OCI-LY3 (cell line): ENCODE measurements at regions not wholly inside any gene's neighbourhood (a gene's known extent, or its start where the extent isn't known, plus 50 kb on each side); places are given as distances from the start of the nearest gene placed in this dataset.

Experiments used
- H2AFZ ChIP-seq: fragments of 200-600, 300-600 bp; shearing (Covaris generic); 2 replicates; pipeline ENCODE4 v1.6.0; 2014; ENCODE audit warnings: antibody characterized with exemption, low read depth, low read length
- H3K27ac ChIP-seq: fragments of 200-600, 300-600 bp; sonication (generic); 2 replicates; pipeline ENCODE4 v1.5.1; 2014; ENCODE audit warnings: mild to moderate bottlenecking, low read length, moderate library complexity, mixed read lengths
- H3K27me3 ChIP-seq: fragments of 200-600, 300-600 bp; sonication (generic); 2 replicates; pipeline ENCODE4 v1.6.1; 2014; ENCODE audit warnings: low read depth, low read length, mixed read lengths
- H3K36me3 ChIP-seq: fragments of 200-600, 300-600 bp; sonication (generic); replicated peaks from 2 replicates; pipeline ENCODE3; 2014; ENCODE audit warnings: low read depth, low read length, mixed read lengths
- H3K4me1 ChIP-seq: fragments of 300-600, 200-600 bp; sonication (generic); 2 replicates; pipeline ENCODE4 v1.6.1; 2014; ENCODE audit warnings: low read length, mixed read lengths
- H3K4me2 ChIP-seq: fragments of 200-600, 300-600 bp; sonication (generic); 2 replicates; pipeline ENCODE4 v1.6.1; 2014; ENCODE audit warnings: low read length, mixed read lengths
- H3K4me3 ChIP-seq: fragments of 300-600, 200-600 bp; sonication (generic); 2 replicates; pipeline ENCODE4 v1.5.1; 2014; ENCODE audit warnings: antibody characterized with exemption, mild to moderate bottlenecking, low read length, moderate library complexity
- H3K79me2 ChIP-seq: fragments of 300-600, 200-600 bp; shearing (Covaris generic); 2 replicates; pipeline ENCODE4 v1.6.1; 2014; ENCODE audit warnings: mild to moderate bottlenecking, low read length, mixed read lengths
- H3K9ac ChIP-seq: fragments of 300-600, 200-600 bp; shearing (Covaris generic); 2 replicates; pipeline ENCODE4 v1.6.0; 2014; ENCODE audit warnings: mild to moderate bottlenecking, low read length, moderate library complexity
- H3K9me3 ChIP-seq: fragments of 200-600, 300-600 bp; shearing (Covaris generic); 2 replicates; pipeline ENCODE4 v1.6.1; 2014; ENCODE audit warnings: low read length, mixed read lengths; ENCODE audit not compliant: insufficient read depth
- H4K20me1 ChIP-seq: fragments of 200-600, 300-600 bp; sonication (generic); 2 replicates; pipeline ENCODE4 v1.6.1; 2016; ENCODE audit warnings: low read length, mixed read lengths; ENCODE audit not compliant: insufficient read depth
- EZH2phosphoT487 ChIP-seq: fragments of 200-600 bp; shearing (Covaris generic); IDR thresholded peaks from 2 replicates; pipeline ENCODE4 v1.6.1; 2018; ENCODE audit warnings: antibody characterized with exemption, mixed run types, low read depth
- TF ChIP-seq, protein P1 (sequence below): fragments of 200-600, 300-600 bp; sonication (generic); IDR thresholded peaks from 2 replicates; pipeline ENCODE4 v1.5.1; 2014; ENCODE audit warnings: antibody characterized with exemption, low read length, low read depth

DNA sequence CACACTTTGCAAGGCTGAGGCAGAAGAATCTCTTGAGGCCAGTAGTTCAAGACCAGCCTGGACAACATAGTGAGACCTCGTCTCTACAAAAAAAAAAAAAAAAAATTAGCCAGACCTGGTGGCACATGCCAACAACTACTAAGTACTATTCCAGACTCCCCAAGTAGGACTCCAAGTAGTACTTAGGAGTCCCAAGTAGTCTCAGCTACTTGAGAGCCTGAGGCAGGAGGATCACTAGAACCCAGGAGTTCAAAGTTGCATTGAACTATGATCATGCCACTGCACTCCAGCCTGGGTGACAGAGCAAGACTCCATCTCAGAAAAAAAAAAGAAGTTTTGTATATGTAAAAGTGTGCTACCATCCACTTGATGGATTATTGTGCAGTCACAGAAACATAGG lies 486.6 kb downstream of the SOX2 start:
- Histone ChIP-seq H3K4me3 (no peak overlapping the region), H3K27me3 (no peaks in the 10 kb centered on the region), H3K79me2 (no peaks in the 10 kb centered on the region), H4K20me1 (no peaks in the 10 kb centered on the region), H3K4me2 (no peak overlapping the region), H3K9me3 (no peaks in the 10 kb centered on the region), H3K36me3 (no peaks in the 10 kb centered on the region), H2AFZ (no peak overlapping the region), H3K9ac (no peak overlapping the region), H3K4me1 (peaks cover 8% of the 10 kb centered on the region), H3K27ac (no peak overlapping the region)
- TF ChIP-seq, protein P1, sequence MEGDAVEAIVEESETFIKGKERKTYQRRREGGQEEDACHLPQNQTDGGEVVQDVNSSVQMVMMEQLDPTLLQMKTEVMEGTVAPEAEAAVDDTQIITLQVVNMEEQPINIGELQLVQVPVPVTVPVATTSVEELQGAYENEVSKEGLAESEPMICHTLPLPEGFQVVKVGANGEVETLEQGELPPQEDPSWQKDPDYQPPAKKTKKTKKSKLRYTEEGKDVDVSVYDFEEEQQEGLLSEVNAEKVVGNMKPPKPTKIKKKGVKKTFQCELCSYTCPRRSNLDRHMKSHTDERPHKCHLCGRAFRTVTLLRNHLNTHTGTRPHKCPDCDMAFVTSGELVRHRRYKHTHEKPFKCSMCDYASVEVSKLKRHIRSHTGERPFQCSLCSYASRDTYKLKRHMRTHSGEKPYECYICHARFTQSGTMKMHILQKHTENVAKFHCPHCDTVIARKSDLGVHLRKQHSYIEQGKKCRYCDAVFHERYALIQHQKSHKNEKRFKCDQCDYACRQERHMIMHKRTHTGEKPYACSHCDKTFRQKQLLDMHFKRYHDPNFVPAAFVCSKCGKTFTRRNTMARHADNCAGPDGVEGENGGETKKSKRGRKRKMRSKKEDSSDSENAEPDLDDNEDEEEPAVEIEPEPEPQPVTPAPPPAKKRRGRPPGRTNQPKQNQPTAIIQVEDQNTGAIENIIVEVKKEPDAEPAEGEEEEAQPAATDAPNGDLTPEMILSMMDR = no peak
- TF ChIP-seq EZH2phosphoT487 = no peak

DNA sequence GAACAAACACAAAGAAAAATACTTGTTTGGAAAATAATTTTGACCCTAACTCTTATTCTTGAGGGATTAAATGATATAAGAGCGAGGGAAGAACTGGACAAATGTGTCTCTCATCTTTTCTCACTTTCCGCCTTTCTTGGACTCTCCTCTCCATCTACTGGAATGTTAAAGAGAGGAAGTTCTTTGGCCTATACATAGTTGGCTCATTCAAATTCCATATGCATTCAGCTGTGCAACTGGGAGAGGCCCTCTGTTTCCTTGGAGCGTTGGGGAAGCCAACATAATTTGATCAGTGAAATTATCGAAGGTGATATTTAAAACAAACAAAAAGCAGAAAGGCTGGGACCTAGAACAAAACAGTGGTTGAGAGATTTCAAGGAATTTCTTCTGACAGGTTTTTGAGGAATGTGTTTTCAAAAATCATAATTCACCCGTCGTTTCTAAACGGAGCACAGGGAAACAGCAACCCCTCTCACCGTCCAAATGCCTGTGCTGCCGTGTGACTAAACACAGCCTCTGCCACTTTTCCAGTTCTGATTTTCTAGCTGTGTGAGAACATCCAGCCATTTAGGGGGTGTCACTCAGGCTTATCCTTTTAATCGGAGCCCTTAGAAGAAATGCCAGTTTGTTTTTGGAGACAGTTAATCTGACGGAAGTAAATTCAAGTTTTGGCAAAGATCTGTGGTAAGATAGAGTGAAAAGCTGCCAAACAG lies 489.9 kb downstream of the SOX2 start:
- H3K36me3 ChIP-seq = no peaks in the 10 kb centered on the region
- TF ChIP-seq, protein P1 = no peak
- no peak for TF ChIP-seq EZH2phosphoT487

DNA sequence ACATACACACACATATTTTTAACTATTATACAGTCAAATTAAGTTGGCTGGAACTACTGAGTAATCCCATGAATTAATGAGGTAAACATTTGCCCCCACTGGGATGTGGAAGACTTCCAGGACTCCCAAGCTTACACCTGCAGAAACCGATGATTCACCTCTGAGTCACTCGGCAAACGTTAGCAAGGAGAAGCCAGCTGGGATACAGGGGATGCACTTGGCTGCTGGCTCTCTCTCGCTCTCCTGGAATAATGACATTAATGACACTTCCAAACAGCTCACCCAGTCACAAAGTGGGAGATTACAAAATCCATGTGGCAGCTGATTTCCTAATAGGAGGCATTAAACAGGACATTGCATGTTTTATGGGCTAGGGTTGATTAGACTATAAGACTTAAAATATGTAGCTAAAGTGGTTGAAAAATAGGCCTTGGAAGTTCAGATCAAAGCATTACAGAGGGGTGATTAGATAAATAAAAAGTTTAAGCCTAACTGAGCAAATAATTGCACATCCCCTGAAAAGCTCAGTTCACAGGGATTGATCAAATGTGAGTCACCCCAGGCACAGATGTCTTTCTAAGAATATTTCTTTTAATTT lies 500.9 kb downstream of the SOX2 start:
- no peaks in the 10 kb centered on the region for H4K20me1 ChIP-seq
- TF ChIP-seq, protein P1 = no peak
- no peak for TF ChIP-seq EZH2phosphoT487
- H3K36me3 ChIP-seq = no peaks in the 10 kb centered on the region
- no peak overlapping the region for H3K27ac ChIP-seq
- H3K27me3 ChIP-seq = no peaks in the 10 kb centered on the region
- H3K9me3 ChIP-seq = no peaks in the 10 kb centered on the region
- H3K4me3 ChIP-seq = no peak overlapping the region
- H3K79me2 ChIP-seq = no peaks in the 10 kb centered on the region
- no peak overlapping the region for H3K9ac ChIP-seq
- no peaks in the 10 kb centered on the region for H3K4me1 ChIP-seq
- H2AFZ ChIP-seq = no peak overlapping the region
- H3K4me2 ChIP-seq = no peak overlapping the region

More for the DNA sequence above, 489.9 kb downstream of the SOX2 start:
- Histone ChIP-seq H3K9me3 (no peaks in the 10 kb centered on the region), H2AFZ (no peak overlapping the region), H3K27me3 (no peaks in the 10 kb centered on the region), H3K79me2 (no peaks in the 10 kb centered on the region), H3K27ac (no peak overlapping the region), H3K4me3 (no peak overlapping the region), H3K4me2 (no peak overlapping the region), H3K9ac (no peak overlapping the region), H4K20me1 (no peaks in the 10 kb centered on the region), H3K4me1 (peaks cover 3% of the 10 kb centered on the region; the same call in 1 of the 2 replicates)

DNA sequence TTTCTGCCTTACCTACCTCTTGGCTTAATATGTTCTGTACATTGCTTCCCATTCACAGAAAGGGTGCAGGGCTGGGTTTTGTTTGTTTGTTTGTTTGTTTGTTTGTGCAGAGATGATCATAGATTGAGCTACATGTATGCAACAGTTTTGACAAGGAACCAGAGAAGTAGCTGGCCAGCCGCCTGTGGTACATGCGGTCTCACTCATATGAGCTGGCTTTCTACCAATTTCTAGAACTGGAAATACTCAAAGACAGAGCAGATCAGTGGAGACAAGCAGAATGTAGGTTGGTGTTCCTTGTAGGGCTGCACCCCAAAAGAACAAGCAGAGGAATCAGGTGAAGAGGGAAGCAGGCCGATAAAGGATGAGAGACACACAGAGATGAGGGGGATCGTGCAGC lies 502.7 kb downstream of the SOX2 start:
- Histone ChIP-seq H3K36me3 (no peaks in the 10 kb centered on the region), H3K9ac (no peak overlapping the region), H3K79me2 (no peaks in the 10 kb centered on the region), H3K4me3 (no peak overlapping the region), H3K9me3 (no peaks in the 10 kb centered on the region), H3K27me3 (no peaks in the 10 kb centered on the region), H2AFZ (no peak overlapping the region), H3K27ac (no peak overlapping the region), H4K20me1 (no peaks in the 10 kb centered on the region), H3K4me1 (no peaks in the 10 kb centered on the region), H3K4me2 (no peak overlapping the region)
- TF ChIP-seq, protein P1 = no peak
- TF ChIP-seq EZH2phosphoT487 = no peak
